GM12873 (cell line): ENCODE measurements at regions not wholly inside any gene's neighbourhood (a gene's known extent, or its start where the extent isn't known, plus 50 kb on each side); places are given as distances from the start of the nearest gene placed in this dataset.

Source experiments
- CTCF ChIP-seq: IDR thresholded peaks from 2 replicates; pipeline ENCODE4 v1.5.1; 2012; ENCODE audit warnings: low read depth, mild to moderate bottlenecking, moderate library complexity, low read length, control low read depth; ENCODE audit not compliant: insufficient read depth; ENCODE audit errors: missing control alignments

GRCh38 chrX:39507617-39508299 is 590.0 kb downstream of the BCOR start:
- no peak for TF ChIP-seq CTCF

GRCh38 chrX:39508300-39508692 is 589.5 kb downstream of the BCOR start:
- no peak for TF ChIP-seq CTCF

GRCh38 chrX:39509157-39509556 is 588.6 kb downstream of the BCOR start:
- no peak for TF ChIP-seq CTCF

GRCh38 chrX:39513836-39514235 is 583.9 kb downstream of the BCOR start:
- no peak for TF ChIP-seq CTCF

- TF ChIP-seq CTCF = no peak
These were observed 583.0 kb downstream of the BCOR start for GRCh38 chrX:39514801-39515200.

- no peak for TF ChIP-seq CTCF
These were observed 581.3 kb downstream of the BCOR start for GRCh38 chrX:39516427-39516841.

GRCh38 chrX:39518476-39519029 is 579.2 kb downstream of the BCOR start:
- TF ChIP-seq CTCF = no peak
